Gastrocnemius medialis (tissue), 4 donors: ENCODE measurements at regions not wholly inside any gene's neighbourhood (a gene's known extent, or its start where the extent isn't known, plus 50 kb on each side); places are given as distances from the start of the nearest gene placed in this dataset.

Experiments
- CTCF ChIP-seq, 5 experiments: fragments of 450-650 bp in 3 of 5; fragments of 200-600 bp in 2 of 5; sonication (generic) in 2 of 5; IDR thresholded peaks in 4 of 5; conservative IDR thresholded peaks in 1 of 5; 1 replicate in 4 of 5; 2 replicates in 1 of 5; pipeline ENCODE4 v1.5.1; 2016 to 2019; ENCODE audit warnings: antibody characterized with exemption in 5 of 5, mild to moderate bottlenecking in 3 of 5, moderate library complexity in 3 of 5
- POLR2A ChIP-seq, 2 donors: fragments of 450-650 bp; IDR thresholded peaks; one replicate each; pipeline ENCODE4 v1.6.1; 2017; ENCODE audit warnings: antibody characterized with exemption in 2 of 2, mild to moderate bottlenecking in 2 of 2, moderate library complexity in 2 of 2

GRCh38 chr10:111968647-111969046 lies 214.9 kb downstream of the GPAM start:
- TF ChIP-seq CTCF (IDR thresholded peaks at IDR 0.05 in 4 of 5, conservative IDR thresholded peaks at IDR 0.05 in 1 of 5) (no peak), POLR2A (IDR thresholded peaks at IDR 0.05) (no peak)
